Fibroblast of the aortic adventitia (primary cell): ENCODE measurements at regions not wholly inside any gene's neighbourhood (a gene's known extent, or its start where the extent isn't known, plus 50 kb on each side); places are given as distances from the start of the nearest gene placed in this dataset.

Source experiments
- DNase-seq: peaks from one replicate; pipeline ENCODE4 v3.0.0-alpha.2; 2010; ENCODE audit warnings: low read depth
- H3K4me3 ChIP-seq: 2 replicates; pipeline ENCODE4 v1.5.1; 2011; ENCODE audit warnings: low read depth, mild to moderate bottlenecking, control low read depth, low read length, moderate library complexity
- TF ChIP-seq, protein P1 (sequence below): IDR thresholded peaks from 2 replicates; pipeline ENCODE4 v1.5.1; 2011; ENCODE audit warnings: mild to moderate bottlenecking, low read length, control low read depth, inconsistent platforms; ENCODE audit not compliant: insufficient read depth

DNA sequence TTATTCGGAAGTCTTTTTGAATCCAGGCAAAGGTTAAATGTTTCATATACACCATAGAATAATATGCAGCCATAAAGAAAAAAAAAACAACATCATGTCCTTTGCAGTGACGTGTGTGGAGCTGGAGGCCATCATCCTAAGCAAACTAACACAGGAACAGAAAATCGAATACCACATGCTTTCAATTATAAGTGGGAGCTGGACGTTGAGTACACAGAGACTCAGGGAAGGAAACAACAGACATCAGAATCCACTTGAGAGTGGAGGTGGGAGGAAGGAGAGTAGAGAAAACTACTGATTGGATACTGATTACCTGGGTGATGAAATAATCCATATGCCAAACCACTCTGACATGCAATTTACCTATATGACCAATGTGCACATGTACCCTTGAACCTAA is 293.4 kb downstream of the KLF6 start:
- no peak overlapping the region for H3K4me3 ChIP-seq
- TF ChIP-seq, protein P1, sequence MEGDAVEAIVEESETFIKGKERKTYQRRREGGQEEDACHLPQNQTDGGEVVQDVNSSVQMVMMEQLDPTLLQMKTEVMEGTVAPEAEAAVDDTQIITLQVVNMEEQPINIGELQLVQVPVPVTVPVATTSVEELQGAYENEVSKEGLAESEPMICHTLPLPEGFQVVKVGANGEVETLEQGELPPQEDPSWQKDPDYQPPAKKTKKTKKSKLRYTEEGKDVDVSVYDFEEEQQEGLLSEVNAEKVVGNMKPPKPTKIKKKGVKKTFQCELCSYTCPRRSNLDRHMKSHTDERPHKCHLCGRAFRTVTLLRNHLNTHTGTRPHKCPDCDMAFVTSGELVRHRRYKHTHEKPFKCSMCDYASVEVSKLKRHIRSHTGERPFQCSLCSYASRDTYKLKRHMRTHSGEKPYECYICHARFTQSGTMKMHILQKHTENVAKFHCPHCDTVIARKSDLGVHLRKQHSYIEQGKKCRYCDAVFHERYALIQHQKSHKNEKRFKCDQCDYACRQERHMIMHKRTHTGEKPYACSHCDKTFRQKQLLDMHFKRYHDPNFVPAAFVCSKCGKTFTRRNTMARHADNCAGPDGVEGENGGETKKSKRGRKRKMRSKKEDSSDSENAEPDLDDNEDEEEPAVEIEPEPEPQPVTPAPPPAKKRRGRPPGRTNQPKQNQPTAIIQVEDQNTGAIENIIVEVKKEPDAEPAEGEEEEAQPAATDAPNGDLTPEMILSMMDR: no peak
- DNase-seq: no peak

DNA sequence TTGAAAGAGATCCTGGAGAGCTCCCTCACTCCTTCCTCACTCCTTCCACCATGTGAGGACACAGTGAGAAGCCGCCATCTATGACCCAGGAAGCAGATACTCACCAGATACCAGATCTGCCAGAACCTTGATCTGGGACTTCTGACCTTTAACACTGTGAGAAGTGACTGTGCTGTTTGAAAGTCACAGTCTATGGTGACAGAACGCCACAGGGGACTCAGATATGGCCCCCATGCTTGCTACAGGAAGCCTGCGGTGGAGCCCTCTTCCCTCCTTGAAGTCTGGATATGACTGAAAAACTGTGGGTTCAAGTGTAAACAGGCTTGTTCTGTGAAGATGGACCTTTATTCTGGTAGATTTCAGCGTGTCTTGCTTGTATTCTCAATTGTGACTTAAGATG is 297.8 kb downstream of the KLF6 start:
- TF ChIP-seq, protein P1: no peak
- no peak for DNase-seq
- no peak overlapping the region for H3K4me3 ChIP-seq

DNA sequence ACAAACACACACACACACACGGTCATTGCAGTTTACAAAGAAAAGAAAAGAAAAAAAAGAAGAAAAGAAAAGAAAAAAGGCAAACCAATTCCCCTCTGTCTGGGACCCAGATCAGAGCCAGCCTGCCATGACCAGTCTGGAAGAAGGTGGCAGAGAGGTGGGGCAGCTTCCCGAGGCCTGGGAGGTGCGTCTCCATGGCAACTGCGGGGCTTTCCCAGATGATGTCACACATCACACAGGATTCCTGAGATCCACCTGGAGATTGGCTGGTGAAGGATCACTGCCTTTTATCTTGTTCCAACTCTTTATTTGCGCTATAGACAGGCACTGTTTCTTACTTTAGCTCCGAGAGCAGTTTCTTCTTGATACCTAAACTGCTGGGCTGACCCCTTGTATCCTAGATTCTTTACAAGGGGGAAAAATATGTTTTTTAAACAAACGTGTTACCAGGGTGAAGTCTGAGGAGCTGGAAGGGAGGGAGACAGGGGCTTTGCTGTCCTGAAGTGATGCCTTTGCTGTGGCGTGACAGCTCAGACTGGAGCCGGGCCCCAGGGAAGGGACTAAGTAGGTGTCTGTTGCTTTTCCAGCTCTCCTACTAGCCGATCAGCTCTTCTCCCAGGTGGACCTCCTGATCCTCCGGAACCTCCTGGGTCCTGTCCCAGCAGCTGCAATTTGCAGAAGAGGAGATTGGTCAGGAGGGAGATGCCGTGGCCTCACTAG is 298.5 kb downstream of the KLF6 start:
- H3K4me3 ChIP-seq: no peak overlapping the region
- peak; percentile 29 for DNase-seq
- TF ChIP-seq, protein P1: no peak

DNA sequence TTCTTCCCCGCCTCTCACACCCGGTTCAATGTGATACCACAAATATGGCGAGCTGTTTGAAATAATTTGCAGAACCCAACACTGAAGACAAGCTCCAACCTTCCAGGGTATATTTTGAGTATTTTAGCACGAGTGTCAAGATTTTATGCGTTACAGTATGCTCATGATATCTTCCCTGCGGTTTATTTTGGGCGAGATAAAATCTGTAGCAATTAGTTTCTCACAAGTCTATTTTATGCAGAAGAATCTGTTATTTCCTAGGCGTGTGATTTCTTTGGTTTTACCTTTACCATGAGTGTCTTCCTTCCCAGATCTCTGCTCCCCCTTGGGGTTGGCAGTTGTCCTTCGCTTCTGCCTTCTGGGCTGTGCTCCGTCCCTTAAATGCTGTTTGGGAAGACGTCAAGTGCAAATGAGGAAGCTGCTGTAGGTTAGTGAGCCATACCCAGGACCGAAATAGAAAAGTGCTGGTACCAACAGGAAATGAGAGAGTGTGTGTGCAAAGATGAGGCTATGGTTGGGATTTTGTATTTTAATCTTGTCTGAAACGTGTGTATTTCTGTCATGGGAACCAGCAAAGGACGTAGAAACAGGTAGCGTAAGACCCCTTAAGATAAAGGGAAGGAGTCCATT is 299.8 kb downstream of the KLF6 start:
- DNase-seq: no peak
- H3K4me3 ChIP-seq: no peak overlapping the region
- TF ChIP-seq, protein P1: no peak

DNA sequence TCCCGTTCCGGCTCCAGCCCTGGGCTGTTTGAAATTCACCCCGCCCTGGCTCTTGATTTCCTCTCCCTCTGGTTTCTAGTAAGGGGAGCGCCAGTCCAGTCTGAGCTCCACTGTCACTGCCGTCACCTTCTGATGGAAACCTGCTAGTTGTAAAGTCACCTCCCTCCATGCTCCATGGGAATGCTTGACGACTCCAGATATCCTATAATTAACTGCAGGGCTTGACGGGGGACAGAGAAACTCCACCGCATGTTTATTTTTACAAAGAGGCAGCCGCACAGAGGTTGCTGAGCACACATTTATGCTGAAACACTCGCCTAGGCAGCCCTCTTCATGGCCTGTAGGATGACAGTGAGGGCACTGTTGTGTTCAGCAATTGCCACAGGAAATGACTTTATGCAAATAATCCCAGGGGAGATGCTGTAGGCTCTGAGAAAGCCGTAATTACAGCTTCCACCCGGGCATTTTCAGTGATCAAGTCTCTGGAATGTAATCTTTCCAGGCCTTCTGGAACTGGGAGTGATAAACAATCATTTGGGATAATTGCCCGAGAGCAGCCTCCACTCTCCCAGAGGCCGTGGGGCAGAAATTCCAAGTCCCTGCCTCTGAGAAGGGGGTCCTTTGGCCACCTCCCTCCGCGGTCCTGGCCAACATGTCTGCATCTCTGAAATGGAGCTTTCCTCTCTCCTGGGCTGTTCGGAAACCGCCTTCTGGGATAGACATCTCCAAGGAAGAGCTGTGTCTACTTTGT is 300.5 kb downstream of the KLF6 start:
- DNase-seq: no peak
- TF ChIP-seq, protein P1: no peak
- H3K4me3 ChIP-seq: no peak overlapping the region

DNA sequence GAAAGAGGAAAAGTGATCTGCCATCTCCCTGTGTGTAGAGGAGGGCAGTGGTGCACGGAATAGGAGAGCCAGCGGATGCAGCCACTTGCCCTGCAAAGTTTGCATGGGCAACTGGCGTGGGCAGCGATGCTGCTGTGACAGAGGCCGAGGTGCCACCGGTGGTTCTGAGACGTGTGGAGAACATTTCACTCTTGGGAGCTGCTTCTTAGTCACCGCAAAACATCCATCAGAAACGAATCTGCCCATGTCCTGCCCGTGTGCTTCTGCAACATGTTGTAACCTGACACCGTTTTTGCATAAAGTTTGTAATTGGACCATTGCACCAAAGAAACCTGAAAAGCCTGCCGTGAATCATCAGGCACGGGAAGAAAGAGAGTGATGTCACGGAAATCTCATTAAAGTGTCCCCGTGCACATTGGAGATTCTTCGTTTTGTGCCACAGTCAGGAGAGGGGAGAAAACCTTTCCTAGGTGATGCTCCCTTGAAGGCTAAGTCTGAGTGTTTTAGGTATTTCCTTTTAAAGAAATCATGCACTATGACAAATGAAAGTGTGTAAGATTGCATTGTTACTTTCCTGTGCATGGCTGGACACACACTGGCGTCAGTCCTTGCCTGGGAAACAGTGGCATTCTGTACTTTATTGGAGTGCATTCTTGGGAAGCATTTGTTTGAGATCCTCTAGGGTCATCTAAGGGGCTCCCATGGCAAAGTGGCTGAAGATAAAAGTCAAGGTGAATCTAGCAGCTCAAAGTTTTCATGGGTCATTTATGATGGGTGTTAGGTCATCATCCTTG is 302.6 kb downstream of the KLF6 start:
- TF ChIP-seq, protein P1: no peak
- peak overlapping the region; percentile 42 for H3K4me3 ChIP-seq
- peak; percentile 89 for DNase-seq
